GM23338 (cell line): ENCODE measurements at regions not wholly inside any gene's neighbourhood (a gene's known extent, or its start where the extent isn't known, plus 50 kb on each side); places are given as distances from the start of the nearest gene placed in this dataset.

Source experiments
- ATAC-seq: fragments of 200-7000 bp; cut with Tn5 transposase; 3 replicates; pipeline ENCODE4 v1.9.1; 2020
- DNase-seq: peaks from one replicate; pipeline ENCODE4 v3.0.0-alpha.2; 2015; ENCODE audit warnings: low spot score
- H2AFZ ChIP-seq: fragments of 200-600 bp; sonication (generic); 2 replicates; pipeline ENCODE4 v1.8.0; 2016; ENCODE audit warnings: antibody characterized with exemption, mild to moderate bottlenecking, moderate library complexity
- H3F3A ChIP-seq: fragments of 200-600 bp; sonication (generic); replicated peaks from 2 replicates; pipeline ENCODE4 v1.8.0; 2017; ENCODE audit warnings: antibody characterized with exemption, mixed run types, low read depth
- H3K27ac ChIP-seq: fragments of 200-600 bp; sonication (generic); 2 replicates; pipeline ENCODE4 v1.6.1; 2016; ENCODE audit warnings: low read depth
- H3K27me3 ChIP-seq: fragments of 200-600 bp; sonication (generic); 2 replicates; pipeline ENCODE4 v1.8.0; 2016; ENCODE audit warnings: mild to moderate bottlenecking, mixed run types, moderate library complexity; ENCODE audit not compliant: insufficient read depth
- H3K36me3 ChIP-seq: fragments of 200-600 bp; sonication (generic); 2 replicates; pipeline ENCODE4 v1.8.0; 2016; ENCODE audit warnings: mild to moderate bottlenecking; ENCODE audit not compliant: insufficient read depth
- H3K4me1 ChIP-seq: fragments of 200-600 bp; sonication (generic); 2 replicates; pipeline ENCODE4 v1.8.0; 2016; ENCODE audit warnings: mild to moderate bottlenecking, moderate library complexity; ENCODE audit not compliant: insufficient read depth
- H3K4me2 ChIP-seq: fragments of 200-600 bp; sonication (generic); 2 replicates; pipeline ENCODE4 v1.7.1; 2017; ENCODE audit warnings: mixed run types
- H3K4me3 ChIP-seq: fragments of 200-600 bp; sonication (generic); 2 replicates; pipeline ENCODE4 v1.6.1; 2016; ENCODE audit warnings: mixed run types
- H3K79me2 ChIP-seq: fragments of 200-600 bp; sonication (generic); replicated peaks from 2 replicates; pipeline ENCODE4 v1.8.0; 2017; ENCODE audit warnings: mild to moderate bottlenecking; ENCODE audit not compliant: insufficient read depth
- H3K9me2 ChIP-seq: fragments of 200-600 bp; sonication (generic); 2 replicates; pipeline ENCODE4 v1.8.0; 2017; ENCODE audit not compliant: insufficient read depth
- H4K20me1 ChIP-seq: fragments of 200-600 bp; sonication (generic); replicated peaks from 2 replicates; pipeline ENCODE4 v1.8.0; 2017; ENCODE audit warnings: mild to moderate bottlenecking; ENCODE audit not compliant: insufficient read depth
- H3K27ac Mint-ChIP-seq: 2 replicates; pipeline ENCODE4 v1.8.0; 2020; ENCODE audit warnings: inconsistent platforms, mild to moderate bottlenecking, moderate library complexity, mixed read lengths
- H3K27me3 Mint-ChIP-seq: 3 replicates; pipeline ENCODE4 v1.8.0; 2022; ENCODE audit warnings: low read depth, mild to moderate bottlenecking, moderate library complexity, mixed read lengths, inconsistent platforms; ENCODE audit not compliant: insufficient read depth, poor library complexity
- H3K36me3 Mint-ChIP-seq: 3 replicates; pipeline ENCODE4 v1.8.0; 2021; ENCODE audit warnings: low read depth, mild to moderate bottlenecking, inconsistent platforms, moderate library complexity, mixed read lengths
- H3K4me1 Mint-ChIP-seq: 3 replicates; pipeline ENCODE4 v1.8.0; 2020; ENCODE audit warnings: mild to moderate bottlenecking, inconsistent platforms, mixed read lengths
- H3K4me3 Mint-ChIP-seq: 3 replicates; pipeline ENCODE4 v1.8.0; 2021; ENCODE audit warnings: moderate library complexity, mild to moderate bottlenecking, inconsistent platforms, mixed read lengths
- H3K9me3 Mint-ChIP-seq: 3 replicates; pipeline ENCODE4 v1.8.0; 2020; ENCODE audit warnings: moderate library complexity, mild to moderate bottlenecking, inconsistent platforms, mixed read lengths
- TF ChIP-seq, protein P1 (sequence below), 2 experiments: fragments of 200-600 bp in 1 of 2; sonication (generic) in 1 of 2; conservative IDR thresholded peaks; 2 replicates each; pipeline versions ENCODE4 v1.5.1 to v1.6.1; 2016 to 2017; ENCODE audit warnings: antibody characterized with exemption in 2 of 2, low read depth in 2 of 2, mild to moderate bottlenecking in 2 of 2, moderate library complexity in 1 of 2
- TF ChIP-seq, protein P2 (sequence below): IDR thresholded peaks from 2 replicates; pipeline ENCODE4 v1.6.1; 2016; ENCODE audit warnings: antibody characterized with exemption
- TF ChIP-seq, protein P3 (sequence below): fragments of 250-450 bp; sonication (Bioruptor Pico); IDR thresholded peaks from 2 replicates; pipeline ENCODE4 v1.5.0; 2020; ENCODE audit warnings: mild to moderate bottlenecking, moderate library complexity

DNA sequence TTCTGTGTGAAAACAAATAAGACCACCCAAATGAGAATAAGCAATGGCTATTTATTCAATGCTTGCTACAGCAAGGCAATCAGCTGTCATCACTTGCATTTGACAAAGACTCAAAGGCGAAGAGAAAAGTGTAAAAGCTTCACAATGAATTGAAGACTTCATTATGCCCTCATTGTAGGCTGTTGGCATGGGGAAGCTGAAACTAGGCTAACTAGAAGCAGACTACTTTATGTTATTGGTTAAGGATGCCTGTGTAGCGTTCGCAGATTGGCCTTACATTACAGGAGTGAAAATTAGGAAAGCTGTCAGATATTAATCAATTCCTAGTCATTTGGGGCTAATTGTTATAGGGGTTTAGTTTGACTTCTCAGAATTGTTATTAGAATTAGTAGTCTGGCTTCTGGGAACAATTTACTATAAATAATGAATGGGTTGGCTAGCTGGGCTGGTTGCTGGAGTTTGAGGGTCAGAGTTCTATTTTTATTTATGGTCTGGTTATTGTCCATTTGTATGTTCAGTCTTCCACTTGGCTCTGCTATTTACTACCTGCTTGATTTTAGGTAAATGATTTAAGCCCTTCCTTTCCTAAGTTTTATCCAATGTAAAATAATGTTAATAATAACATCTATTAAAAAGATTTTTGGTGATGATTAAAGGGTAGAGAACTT, 437.2 kb upstream of the SYT4 start (continued):
- TF ChIP-seq, protein P1, sequence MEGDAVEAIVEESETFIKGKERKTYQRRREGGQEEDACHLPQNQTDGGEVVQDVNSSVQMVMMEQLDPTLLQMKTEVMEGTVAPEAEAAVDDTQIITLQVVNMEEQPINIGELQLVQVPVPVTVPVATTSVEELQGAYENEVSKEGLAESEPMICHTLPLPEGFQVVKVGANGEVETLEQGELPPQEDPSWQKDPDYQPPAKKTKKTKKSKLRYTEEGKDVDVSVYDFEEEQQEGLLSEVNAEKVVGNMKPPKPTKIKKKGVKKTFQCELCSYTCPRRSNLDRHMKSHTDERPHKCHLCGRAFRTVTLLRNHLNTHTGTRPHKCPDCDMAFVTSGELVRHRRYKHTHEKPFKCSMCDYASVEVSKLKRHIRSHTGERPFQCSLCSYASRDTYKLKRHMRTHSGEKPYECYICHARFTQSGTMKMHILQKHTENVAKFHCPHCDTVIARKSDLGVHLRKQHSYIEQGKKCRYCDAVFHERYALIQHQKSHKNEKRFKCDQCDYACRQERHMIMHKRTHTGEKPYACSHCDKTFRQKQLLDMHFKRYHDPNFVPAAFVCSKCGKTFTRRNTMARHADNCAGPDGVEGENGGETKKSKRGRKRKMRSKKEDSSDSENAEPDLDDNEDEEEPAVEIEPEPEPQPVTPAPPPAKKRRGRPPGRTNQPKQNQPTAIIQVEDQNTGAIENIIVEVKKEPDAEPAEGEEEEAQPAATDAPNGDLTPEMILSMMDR (conservative IDR thresholded peaks at IDR 0.05; ENCODE audit: low read depth in 2 of 2) = no peak
- TF ChIP-seq, protein P2, sequence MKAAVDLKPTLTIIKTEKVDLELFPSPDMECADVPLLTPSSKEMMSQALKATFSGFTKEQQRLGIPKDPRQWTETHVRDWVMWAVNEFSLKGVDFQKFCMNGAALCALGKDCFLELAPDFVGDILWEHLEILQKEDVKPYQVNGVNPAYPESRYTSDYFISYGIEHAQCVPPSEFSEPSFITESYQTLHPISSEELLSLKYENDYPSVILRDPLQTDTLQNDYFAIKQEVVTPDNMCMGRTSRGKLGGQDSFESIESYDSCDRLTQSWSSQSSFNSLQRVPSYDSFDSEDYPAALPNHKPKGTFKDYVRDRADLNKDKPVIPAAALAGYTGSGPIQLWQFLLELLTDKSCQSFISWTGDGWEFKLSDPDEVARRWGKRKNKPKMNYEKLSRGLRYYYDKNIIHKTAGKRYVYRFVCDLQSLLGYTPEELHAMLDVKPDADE = no peak

DNA sequence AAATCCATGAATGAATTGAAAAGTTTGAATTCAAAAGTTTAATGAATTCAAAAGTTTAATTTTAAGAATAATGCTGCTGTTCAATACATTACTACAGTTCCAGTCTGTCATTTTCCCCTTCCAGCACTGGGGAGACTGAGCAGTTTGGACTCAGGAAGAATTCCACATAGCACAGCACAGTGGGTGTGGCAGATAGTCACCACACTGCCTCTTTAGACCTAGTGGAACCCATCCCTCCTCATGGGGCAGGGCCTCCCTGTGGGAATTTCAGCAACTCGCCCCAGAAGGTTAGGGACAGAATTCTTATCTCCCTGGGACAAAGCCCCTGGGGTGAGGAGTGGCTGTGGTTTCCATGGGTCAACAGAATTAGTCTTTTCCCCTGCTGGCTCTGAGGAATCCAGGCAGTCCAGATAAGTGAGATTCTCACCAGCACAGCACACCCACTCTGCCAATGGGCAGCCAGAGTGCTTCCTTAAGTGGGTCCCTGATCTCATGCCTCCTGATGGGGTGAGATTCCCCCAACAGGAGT, 442.0 kb upstream of the SYT4 start:
- Mint-ChIP-seq H3K36me3 (no peaks in the 10 kb centered on the region; the same call in 2 of the 3 replicates), H3K27me3 (peaks cover 3% of the 10 kb centered on the region), H3K4me3 (no peak overlapping the region), H3K27ac (no peak overlapping the region), H3K4me1 (no peaks in the 10 kb centered on the region), H3K9me3 (peaks cover 3% of the 10 kb centered on the region; the same call in 2 of the 3 replicates)
- no peak for DNase-seq
- Histone ChIP-seq H3K4me1 (no peaks in the 10 kb centered on the region), H3K36me3 (no peaks in the 10 kb centered on the region), H3K79me2 (no peaks in the 10 kb centered on the region), H3K9me2 (peaks cover 6% of the 10 kb centered on the region), H3K4me2 (no peak overlapping the region), H3K27ac (no peak overlapping the region), H3K4me3 (no peak overlapping the region), H2AFZ (no peak overlapping the region), H4K20me1 (no peaks in the 10 kb centered on the region), H3K27me3 (no peaks in the 10 kb centered on the region), H3F3A (no peaks in the 10 kb centered on the region)
- ATAC-seq = no peak
- TF ChIP-seq, protein P3, sequence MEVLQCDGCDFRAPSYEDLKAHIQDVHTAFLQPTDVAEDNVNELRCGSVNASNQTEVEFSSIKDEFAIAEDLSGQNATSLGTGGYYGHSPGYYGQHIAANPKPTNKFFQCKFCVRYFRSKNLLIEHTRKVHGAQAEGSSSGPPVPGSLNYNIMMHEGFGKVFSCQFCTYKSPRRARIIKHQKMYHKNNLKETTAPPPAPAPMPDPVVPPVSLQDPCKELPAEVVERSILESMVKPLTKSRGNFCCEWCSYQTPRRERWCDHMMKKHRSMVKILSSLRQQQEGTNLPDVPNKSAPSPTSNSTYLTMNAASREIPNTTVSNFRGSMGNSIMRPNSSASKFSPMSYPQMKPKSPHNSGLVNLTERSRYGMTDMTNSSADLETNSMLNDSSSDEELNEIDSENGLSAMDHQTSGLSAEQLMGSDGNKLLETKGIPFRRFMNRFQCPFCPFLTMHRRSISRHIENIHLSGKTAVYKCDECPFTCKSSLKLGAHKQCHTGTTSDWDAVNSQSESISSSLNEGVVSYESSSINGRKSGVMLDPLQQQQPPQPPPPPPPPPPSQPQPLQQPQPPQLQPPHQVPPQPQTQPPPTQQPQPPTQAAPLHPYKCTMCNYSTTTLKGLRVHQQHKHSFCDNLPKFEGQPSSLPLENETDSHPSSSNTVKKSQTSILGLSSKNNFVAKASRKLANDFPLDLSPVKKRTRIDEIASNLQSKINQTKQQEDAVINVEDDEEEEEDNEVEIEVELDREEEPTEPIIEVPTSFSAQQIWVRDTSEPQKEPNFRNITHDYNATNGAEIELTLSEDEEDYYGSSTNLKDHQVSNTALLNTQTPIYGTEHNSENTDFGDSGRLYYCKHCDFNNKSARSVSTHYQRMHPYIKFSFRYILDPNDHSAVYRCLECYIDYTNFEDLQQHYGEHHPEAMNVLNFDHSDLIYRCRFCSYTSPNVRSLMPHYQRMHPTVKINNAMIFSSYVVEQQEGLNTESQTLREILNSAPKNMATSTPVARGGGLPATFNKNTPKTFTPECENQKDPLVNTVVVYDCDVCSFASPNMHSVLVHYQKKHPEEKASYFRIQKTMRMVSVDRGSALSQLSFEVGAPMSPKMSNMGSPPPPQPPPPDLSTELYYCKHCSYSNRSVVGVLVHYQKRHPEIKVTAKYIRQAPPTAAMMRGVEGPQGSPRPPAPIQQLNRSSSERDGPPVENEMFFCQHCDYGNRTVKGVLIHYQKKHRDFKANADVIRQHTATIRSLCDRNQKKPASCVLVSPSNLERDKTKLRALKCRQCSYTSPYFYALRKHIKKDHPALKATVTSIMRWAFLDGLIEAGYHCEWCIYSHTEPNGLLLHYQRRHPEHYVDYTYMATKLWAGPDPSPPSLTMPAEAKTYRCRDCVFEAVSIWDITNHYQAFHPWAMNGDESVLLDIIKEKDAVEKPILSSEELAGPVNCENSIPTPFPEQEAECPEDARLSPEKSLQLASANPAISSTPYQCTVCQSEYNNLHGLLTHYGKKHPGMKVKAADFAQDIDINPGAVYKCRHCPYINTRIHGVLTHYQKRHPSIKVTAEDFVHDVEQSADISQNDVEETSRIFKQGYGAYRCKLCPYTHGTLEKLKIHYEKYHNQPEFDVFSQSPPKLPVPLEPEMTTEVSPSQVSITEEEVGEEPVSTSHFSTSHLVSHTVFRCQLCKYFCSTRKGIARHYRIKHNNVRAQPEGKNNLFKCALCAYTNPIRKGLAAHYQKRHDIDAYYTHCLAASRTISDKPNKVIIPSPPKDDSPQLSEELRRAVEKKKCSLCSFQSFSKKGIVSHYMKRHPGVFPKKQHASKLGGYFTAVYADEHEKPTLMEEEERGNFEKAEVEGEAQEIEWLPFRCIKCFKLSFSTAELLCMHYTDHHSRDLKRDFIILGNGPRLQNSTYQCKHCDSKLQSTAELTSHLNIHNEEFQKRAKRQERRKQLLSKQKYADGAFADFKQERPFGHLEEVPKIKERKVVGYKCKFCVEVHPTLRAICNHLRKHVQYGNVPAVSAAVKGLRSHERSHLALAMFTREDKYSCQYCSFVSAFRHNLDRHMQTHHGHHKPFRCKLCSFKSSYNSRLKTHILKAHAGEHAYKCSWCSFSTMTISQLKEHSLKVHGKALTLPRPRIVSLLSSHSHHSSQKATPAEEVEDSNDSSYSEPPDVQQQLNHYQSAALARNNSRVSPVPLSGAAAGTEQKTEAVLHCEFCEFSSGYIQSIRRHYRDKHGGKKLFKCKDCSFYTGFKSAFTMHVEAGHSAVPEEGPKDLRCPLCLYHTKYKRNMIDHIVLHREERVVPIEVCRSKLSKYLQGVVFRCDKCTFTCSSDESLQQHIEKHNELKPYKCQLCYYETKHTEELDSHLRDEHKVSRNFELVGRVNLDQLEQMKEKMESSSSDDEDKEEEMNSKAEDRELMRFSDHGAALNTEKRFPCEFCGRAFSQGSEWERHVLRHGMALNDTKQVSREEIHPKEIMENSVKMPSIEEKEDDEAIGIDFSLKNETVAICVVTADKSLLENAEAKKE (CRISPR knock-in tag) = no peak
- TF ChIP-seq, protein P1 (conservative IDR thresholded peaks at IDR 0.05; ENCODE audit: low read depth in 2 of 2) = 0 out of 4 replicates have a peak, but pooled peaks of 1 of the 2 experiments have one; percentile 16
